NCI-H2196 treated with DMSO at 0.1 percent for 48 hours (cell line): ENCODE measurements at regions not wholly inside any gene's neighbourhood (a gene's known extent, or its start where the extent isn't known, plus 50 kb on each side); places are given as distances from the start of the nearest gene placed in this dataset.

Experiments
- DNase-seq: peaks from one replicate; lab custom pipeline; 2025; ENCODE audit not compliant: unreplicated experiment; lab: John Stamatoyannopoulos, UW

DNA sequence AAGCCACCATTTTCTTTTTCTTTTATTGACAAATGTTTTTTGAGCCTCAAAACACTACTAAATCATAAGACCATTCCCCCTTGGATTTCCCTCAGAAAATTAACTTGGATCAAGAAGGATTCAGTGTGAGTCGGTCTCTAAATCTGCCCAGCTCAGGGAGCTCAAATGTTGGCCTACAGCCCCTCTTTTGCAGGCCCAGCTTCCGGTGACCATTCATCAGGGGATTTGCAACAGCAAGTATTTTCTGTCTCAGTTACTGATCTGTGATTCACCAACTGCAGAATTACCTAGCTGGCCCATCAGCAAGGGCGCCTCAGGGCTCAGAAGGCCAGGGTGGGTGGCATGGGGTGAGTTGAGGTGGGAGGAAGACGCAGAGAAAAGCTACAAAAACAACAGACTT, 318.1 kb downstream of the CDC5L start:
- DNase-seq, result no peak

GRCh38 chr6:44706011-44706410, 318.5 kb downstream of the CDC5L start:
- DNase-seq, result no peak

GRCh38 chr6:44708208-44708607, 320.7 kb downstream of the CDC5L start:
- DNase-seq, result no peak

GRCh38 chr6:44712353-44713111, 325.0 kb downstream of the CDC5L start:
- DNase-seq, result no peak

- no peak for DNase-seq
Measured at GRCh38 chr6:44715188-44715587, 327.7 kb downstream of the CDC5L start.

- no peak for DNase-seq
Measured at GRCh38 chr6:44715925-44716324, 328.4 kb downstream of the CDC5L start.

GRCh38 chr6:44717431-44717830, 329.9 kb downstream of the CDC5L start:
- no peak for DNase-seq

- DNase-seq, result no peak
Measured at GRCh38 chr6:44721954-44722578, 334.6 kb downstream of the CDC5L start.

GRCh38 chr6:44722736-44723135, 335.2 kb downstream of the CDC5L start:
- no peak for DNase-seq

GRCh38 chr6:44723439-44724197, 336.1 kb downstream of the CDC5L start:
- DNase-seq, result no peak

- DNase-seq, result no peak
Measured at GRCh38 chr6:44725070-44725469, 337.6 kb downstream of the CDC5L start.

GRCh38 chr6:44727651-44728630, 340.4 kb downstream of the CDC5L start:
- no peak for DNase-seq

DNA sequence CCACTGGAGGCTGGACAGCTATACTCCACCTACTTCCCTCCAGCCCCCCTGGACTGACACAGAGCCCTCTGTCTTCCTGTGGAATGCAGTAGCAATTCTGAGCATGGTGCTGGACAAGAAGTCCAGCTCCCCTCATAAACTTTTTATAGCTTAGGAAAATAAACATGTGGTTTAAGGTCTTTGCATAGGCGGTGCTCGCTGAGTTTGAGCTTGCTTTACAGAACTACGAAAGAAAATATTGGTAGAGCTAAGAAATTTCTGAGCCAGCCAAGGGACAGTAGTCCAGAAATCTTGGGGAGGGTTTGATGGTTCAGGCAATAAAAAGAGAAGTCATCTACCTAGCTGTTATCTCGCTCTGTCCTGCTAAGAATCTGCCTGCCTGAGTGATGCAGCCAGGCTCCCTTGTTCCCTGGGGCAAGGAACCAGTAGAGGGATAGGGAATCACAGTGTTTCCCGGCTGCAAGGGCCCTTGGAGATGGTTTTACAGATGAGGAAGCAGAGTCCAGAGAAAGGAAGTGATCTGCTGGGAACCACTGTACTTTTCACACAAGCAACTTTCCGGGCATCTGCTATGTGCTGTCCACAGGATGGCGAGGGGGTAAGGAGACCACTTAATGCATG, 343.4 kb downstream of the CDC5L start:
- DNase-seq, result no peak

- no peak for DNase-seq
Measured at GRCh38 chr6:44731485-44732095, 344.1 kb downstream of the CDC5L start.

GRCh38 chr6:44732243-44732642, 344.7 kb downstream of the CDC5L start:
- no peak for DNase-seq

DNA sequence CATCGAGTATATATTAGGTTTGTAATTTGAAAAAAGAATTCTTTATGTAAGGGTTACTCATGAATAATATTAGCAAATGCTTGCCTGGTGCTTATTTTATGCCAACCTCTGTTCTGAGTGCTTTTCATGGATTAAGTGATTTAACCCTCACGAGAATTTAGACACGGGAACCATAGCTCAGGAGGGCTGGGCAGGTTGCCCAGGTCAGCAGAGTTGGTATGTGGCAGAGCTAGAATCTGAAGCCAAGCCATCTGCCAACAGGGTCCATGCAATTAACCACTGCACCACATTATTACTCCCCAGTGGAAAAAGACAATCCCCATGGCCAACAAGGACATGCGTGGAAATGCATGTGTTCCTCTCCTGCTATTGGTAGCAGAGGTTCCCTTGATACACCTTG, 345.6 kb downstream of the CDC5L start:
- no peak for DNase-seq

GRCh38 chr6:44733868-44734267, 346.4 kb downstream of the CDC5L start:
- no peak for DNase-seq

- no peak for DNase-seq
Measured at GRCh38 chr6:44734886-44735629, 347.6 kb downstream of the CDC5L start.

- no peak for DNase-seq
Measured at GRCh38 chr6:44735630-44735963, 348.1 kb downstream of the CDC5L start.
